Vagina (tissue), 2 donors: ENCODE measurements at regions not wholly inside any gene's neighbourhood (a gene's known extent, or its start where the extent isn't known, plus 50 kb on each side); places are given as distances from the start of the nearest gene placed in this dataset.
"Not testable (repeated sequence)": the region's sequence is repeated elsewhere in the genome, so short reads cannot be mapped to it uniquely, and the experiment has no call there.

ENCODE experiments used
- DNase-seq, 2 donors: peaks; one replicate each; pipeline ENCODE4 v3.0.0-alpha.2; 2017; ENCODE audit errors: extremely low spot score in 2 of 2
- H3K27ac ChIP-seq: fragments of 200-600 bp; sonication (generic); one replicate; pipeline ENCODE4 v1.5.1; 2019
- H3K27me3 ChIP-seq: fragments of 200-600 bp; sonication (generic); one replicate; pipeline ENCODE4 v1.5.1; 2019
- H3K36me3 ChIP-seq, 2 donors: fragments of 200-600 bp; sonication (generic); one replicate each; pipeline ENCODE4 v1.5.1; 2017 to 2019
- H3K4me1 ChIP-seq: fragments of 200-600 bp; sonication (generic); one replicate; pipeline ENCODE4 v1.5.1; 2019
- H3K4me3 ChIP-seq, 2 donors: fragments of 200-600 bp; sonication (generic); 1 replicate in 1 of 2; 2 replicates in 1 of 2; pipeline ENCODE4 v1.5.1; 2016 to 2019
- H3K9me3 ChIP-seq: fragments of 200-600 bp; sonication (generic); one replicate; pipeline ENCODE4 v1.5.1; 2019
- POLR2A ChIP-seq, 2 donors: fragments of 450-650 bp; IDR thresholded peaks; one replicate each; pipeline ENCODE4 v1.6.1; 2017; ENCODE audit warnings: antibody characterized with exemption in 2 of 2, mild to moderate bottlenecking in 2 of 2, moderate library complexity in 2 of 2
- POLR2AphosphoS5 ChIP-seq, 2 donors: sonication (generic); formaldehyde crosslinking; IDR thresholded peaks; one replicate each; pipeline ENCODE4 v1.9.0; 2017; ENCODE audit warnings: antibody characterized with exemption in 2 of 2, mild to moderate bottlenecking in 2 of 2, low read depth in 1 of 2; ENCODE audit not compliant: insufficient read depth in 1 of 2
- intact Hi-C: fragments of 100-400 bp; cut with DNase I; formaldehyde crosslinking; loops from one replicate; pipeline ENCODE4 v1.15.1; 2023
- TF ChIP-seq, protein P1 (sequence below), 3 experiments: fragments of 450-650 bp in 2 of 3; fragments of 200-600 bp in 1 of 3; sonication (generic) in 1 of 3; IDR thresholded peaks; one replicate each; pipeline ENCODE4 v1.5.1; 2017 to 2019; ENCODE audit warnings: antibody characterized with exemption in 3 of 3, mild to moderate bottlenecking in 2 of 3, moderate library complexity in 2 of 3

- Histone ChIP-seq H3K27ac (no peak overlapping the region), H3K27me3 (no peaks in the 10 kb centered on the region), H3K36me3 (no peaks in the 10 kb centered on the region), H3K4me3 (no peak overlapping the region), H3K4me1 (no peaks in the 10 kb centered on the region), H3K9me3 (no peaks in the 10 kb centered on the region)
- TF ChIP-seq POLR2A (IDR thresholded peaks at IDR 0.05) = no peak
- no peak for TF ChIP-seq POLR2AphosphoS5 (IDR thresholded peaks at IDR 0.05; ENCODE audit: insufficient read depth in 1 of 2, low read depth in 1 of 2)
- TF ChIP-seq, protein P1, sequence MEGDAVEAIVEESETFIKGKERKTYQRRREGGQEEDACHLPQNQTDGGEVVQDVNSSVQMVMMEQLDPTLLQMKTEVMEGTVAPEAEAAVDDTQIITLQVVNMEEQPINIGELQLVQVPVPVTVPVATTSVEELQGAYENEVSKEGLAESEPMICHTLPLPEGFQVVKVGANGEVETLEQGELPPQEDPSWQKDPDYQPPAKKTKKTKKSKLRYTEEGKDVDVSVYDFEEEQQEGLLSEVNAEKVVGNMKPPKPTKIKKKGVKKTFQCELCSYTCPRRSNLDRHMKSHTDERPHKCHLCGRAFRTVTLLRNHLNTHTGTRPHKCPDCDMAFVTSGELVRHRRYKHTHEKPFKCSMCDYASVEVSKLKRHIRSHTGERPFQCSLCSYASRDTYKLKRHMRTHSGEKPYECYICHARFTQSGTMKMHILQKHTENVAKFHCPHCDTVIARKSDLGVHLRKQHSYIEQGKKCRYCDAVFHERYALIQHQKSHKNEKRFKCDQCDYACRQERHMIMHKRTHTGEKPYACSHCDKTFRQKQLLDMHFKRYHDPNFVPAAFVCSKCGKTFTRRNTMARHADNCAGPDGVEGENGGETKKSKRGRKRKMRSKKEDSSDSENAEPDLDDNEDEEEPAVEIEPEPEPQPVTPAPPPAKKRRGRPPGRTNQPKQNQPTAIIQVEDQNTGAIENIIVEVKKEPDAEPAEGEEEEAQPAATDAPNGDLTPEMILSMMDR (IDR thresholded peaks at IDR 0.05) = no peak
- peak in 1 of 2 donors; percentile 61 for DNase-seq
- intact Hi-C loops = no loop called here
Measured at GRCh38 chrX:500481-501010, 113.8 kb upstream of the PPP2R3B start.

DNA sequence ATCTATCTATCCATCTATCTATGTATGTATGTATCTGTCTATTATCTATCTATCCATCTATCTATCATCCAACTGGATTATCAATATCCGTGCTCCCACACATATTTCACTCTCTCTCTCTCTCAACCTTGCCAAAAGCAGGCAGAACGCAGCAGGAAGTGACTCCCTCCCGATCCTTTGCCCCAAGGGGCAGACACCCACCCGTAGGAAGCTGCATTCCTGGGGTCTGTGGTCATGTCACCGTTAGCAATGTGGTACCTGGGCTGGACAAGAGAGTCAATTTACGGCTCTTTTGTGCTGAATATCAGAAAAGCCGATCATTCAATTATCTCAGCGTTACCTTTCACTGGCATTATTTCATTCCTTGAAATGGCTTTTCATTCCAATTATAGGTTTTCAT is 119.6 kb upstream of the PPP2R3B start:
- no peaks in the 10 kb centered on the region for H3K27me3 ChIP-seq

DNA sequence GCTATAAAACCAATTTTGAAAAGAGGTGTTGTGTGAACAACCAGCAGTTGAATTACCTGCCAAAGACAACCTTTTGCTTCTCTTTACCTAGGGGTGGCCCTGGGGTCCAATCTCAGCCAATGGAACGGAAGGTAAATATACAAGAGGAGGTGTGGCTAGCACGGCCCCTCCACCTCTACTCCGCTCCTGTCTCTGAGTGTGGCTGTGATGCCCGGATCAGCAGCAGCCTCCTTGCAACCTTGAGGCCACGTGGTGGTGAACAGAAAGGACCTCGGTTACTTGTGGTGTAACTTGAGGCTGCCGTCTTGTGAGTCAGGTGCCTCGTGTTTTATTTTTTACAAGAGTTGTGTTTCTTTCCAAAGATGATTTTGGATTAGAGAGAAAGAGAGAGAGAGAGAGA is 121.5 kb upstream of the PPP2R3B start:
- Histone ChIP-seq H3K4me1 (no peaks in the 10 kb centered on the region), H3K36me3 (no peaks in the 10 kb centered on the region), H3K4me3 (no peak overlapping the region), H3K27me3 (no peaks in the 10 kb centered on the region), H3K27ac (no peak overlapping the region), H3K9me3 (no peaks in the 10 kb centered on the region)
- TF ChIP-seq, protein P1 (IDR thresholded peaks at IDR 0.05) = no peak
- TF ChIP-seq POLR2A (IDR thresholded peaks at IDR 0.05) = no peak
- TF ChIP-seq POLR2AphosphoS5 (IDR thresholded peaks at IDR 0.05; ENCODE audit: insufficient read depth in 1 of 2, low read depth in 1 of 2) = no peak
- intact Hi-C loops = no loop called here
- DNase-seq = no peak

More for the DNA sequence above, 119.6 kb upstream of the PPP2R3B start:
- Histone ChIP-seq H3K9me3 (no peaks in the 10 kb centered on the region), H3K4me1 (no peaks in the 10 kb centered on the region), H3K27ac (no peak overlapping the region), H3K36me3 (no peaks in the 10 kb centered on the region), H3K4me3 (no peak overlapping the region)
- peak in 1 of 2 donors; percentile 16 for DNase-seq
- TF ChIP-seq, protein P1 (IDR thresholded peaks at IDR 0.05) = no peak
- no peak for TF ChIP-seq POLR2A (IDR thresholded peaks at IDR 0.05)
- TF ChIP-seq POLR2AphosphoS5 (IDR thresholded peaks at IDR 0.05; ENCODE audit: insufficient read depth in 1 of 2, low read depth in 1 of 2) = no peak
- intact Hi-C loops = no loop called here

DNA sequence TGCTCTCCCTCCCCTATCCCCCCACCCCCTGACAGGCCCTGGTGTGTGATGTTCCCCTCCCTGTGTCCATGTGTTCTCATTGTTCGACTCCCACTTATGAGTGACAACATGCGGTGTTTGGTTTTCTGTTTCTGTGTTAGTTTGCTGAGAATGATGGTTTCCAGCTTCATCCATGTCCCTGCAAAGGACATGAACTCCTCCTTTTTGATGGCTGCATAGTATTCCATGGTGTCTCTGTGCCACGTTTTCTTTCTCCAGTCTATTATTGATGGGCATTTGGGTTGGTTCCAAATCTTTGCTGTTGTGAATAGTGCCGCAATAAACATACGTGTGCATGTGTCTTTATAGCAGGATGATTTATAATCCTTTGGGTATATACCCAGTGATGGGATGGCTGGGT is 121.8 kb upstream of the SHOX start:
- H3K27ac ChIP-seq, H3K9me3 ChIP-seq, H3K36me3 ChIP-seq, intact Hi-C loops, H3K4me1 ChIP-seq, DNase-seq, H3K27me3 ChIP-seq, H3K4me3 ChIP-seq: not testable (repeated sequence)

- H3K4me1 ChIP-seq, H3K27me3 ChIP-seq, intact Hi-C loops, H3K9me3 ChIP-seq, H3K36me3 ChIP-seq, DNase-seq, H3K4me3 ChIP-seq, H3K27ac ChIP-seq: not testable (repeated sequence)
Measured at GRCh38 chrX:511089-511488, 119.5 kb upstream of the SHOX start.

GRCh38 chrX:518319-518718 is 112.3 kb upstream of the SHOX start:
- H3K27ac ChIP-seq = no peak overlapping the region
- H3K27me3 ChIP-seq = no peaks in the 10 kb centered on the region
- intact Hi-C loops = no loop called here
- H3K9me3 ChIP-seq = no peaks in the 10 kb centered on the region
- no peak for TF ChIP-seq POLR2AphosphoS5 (IDR thresholded peaks at IDR 0.05; ENCODE audit: insufficient read depth in 1 of 2, low read depth in 1 of 2)
- TF ChIP-seq POLR2A (IDR thresholded peaks at IDR 0.05) = no peak
- TF ChIP-seq, protein P1 (IDR thresholded peaks at IDR 0.05) = no peak
- no peaks in the 10 kb centered on the region for H3K4me1 ChIP-seq
- H3K4me3 ChIP-seq = no peak overlapping the region
- no peaks in the 10 kb centered on the region for H3K36me3 ChIP-seq
- DNase-seq = no peak
